ENCODE measurements at regions not wholly inside any gene's neighbourhood (a gene's known extent, or its start where the extent isn't known, plus 50 kb on each side); places are given as distances from the start of the nearest gene placed in this dataset.

DNA sequence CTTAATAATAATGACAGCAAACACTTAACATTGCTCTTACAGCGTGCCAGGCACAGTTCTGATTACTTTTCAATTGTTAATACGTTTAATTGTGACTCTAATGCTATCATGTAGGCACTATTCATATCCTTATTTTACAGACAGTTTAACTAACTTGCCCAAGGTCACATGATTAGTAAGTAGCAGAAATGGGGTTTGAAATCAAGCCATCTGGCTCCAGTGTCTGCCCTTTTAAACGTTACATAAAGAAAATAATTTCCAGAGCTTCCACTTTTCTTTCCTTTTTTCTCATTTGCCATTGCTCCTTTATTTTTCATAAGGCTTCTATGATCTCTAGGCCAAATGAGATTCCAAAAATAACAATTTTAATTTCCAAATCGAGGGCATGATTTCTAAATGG, 50.6 kb upstream of the IKZF2 start:
- POLR2A ChIA-PET: no interaction called here

DNA sequence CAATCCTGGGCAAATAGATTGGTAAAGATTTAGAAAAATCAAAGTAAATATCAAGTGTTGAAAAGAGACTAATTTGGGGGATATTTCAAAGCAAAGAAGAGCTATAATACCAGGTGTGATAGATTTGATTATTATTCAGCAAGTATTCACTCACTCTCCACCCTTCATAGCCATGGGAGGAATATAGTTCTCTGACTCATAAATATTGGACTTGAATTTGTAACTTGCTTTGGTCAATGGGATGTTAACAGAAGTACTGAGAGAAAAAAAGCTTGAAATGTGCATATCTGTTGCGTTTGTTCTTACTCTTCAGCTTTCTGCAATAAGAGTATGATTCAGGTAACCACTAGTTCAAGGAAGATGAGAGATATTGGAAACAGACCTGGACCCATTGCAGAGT, 54.5 kb upstream of the IKZF2 start:
- POLR2A ChIA-PET: no interaction called here
- Histone ChIP-seq H3K4me3 (ENCODE audit: low read depth in 2 of 2, low read length in 2 of 2) (no peak overlapping the region), H3K4me1 (ENCODE audit: control insufficient read depth, insufficient read depth, low read length) (no peaks in the 10 kb centered on the region), H3K27ac (ENCODE audit: low read length) (no peak overlapping the region), H3K9me3 (ENCODE audit: control insufficient read depth, insufficient read depth, low read depth, low read length) (no peaks in the 10 kb centered on the region), H3K36me3 (ENCODE audit: control insufficient read depth, insufficient read depth, low read length) (no peaks in the 10 kb centered on the region), H3K27me3 (ENCODE audit: control insufficient read depth, insufficient read depth, low read length) (no peaks in the 10 kb centered on the region)
- intact Hi-C loops (cut with micrococcal nuclease; ENCODE audit: unreplicated experiment) (no loop called here), in situ Hi-C loops (cut with HindIII; ENCODE audit: low pct_unique_long_range_greater_than_20kb, low sequenced_read_pairs) (no loop called here)
- BruUV-seq (replicated peaks): no TSS peak
- TF ChIP-seq, protein P1, sequence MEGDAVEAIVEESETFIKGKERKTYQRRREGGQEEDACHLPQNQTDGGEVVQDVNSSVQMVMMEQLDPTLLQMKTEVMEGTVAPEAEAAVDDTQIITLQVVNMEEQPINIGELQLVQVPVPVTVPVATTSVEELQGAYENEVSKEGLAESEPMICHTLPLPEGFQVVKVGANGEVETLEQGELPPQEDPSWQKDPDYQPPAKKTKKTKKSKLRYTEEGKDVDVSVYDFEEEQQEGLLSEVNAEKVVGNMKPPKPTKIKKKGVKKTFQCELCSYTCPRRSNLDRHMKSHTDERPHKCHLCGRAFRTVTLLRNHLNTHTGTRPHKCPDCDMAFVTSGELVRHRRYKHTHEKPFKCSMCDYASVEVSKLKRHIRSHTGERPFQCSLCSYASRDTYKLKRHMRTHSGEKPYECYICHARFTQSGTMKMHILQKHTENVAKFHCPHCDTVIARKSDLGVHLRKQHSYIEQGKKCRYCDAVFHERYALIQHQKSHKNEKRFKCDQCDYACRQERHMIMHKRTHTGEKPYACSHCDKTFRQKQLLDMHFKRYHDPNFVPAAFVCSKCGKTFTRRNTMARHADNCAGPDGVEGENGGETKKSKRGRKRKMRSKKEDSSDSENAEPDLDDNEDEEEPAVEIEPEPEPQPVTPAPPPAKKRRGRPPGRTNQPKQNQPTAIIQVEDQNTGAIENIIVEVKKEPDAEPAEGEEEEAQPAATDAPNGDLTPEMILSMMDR (IDR thresholded peaks at IDR 0.05): no peak
- TF ChIP-seq POLR2AphosphoS5 (IDR thresholded peaks at IDR 0.05; ENCODE audit: low read depth, low read length) (no peak), SIN3A (IDR thresholded peaks at IDR 0.05; ENCODE audit: borderline replicate concordance, insufficient read depth, low read depth, low read length) (no peak), TCF7L2 (IDR thresholded peaks at IDR 0.05; ENCODE audit: low read depth, low read length) (no peak)
- TF ChIP-seq, protein P2, sequence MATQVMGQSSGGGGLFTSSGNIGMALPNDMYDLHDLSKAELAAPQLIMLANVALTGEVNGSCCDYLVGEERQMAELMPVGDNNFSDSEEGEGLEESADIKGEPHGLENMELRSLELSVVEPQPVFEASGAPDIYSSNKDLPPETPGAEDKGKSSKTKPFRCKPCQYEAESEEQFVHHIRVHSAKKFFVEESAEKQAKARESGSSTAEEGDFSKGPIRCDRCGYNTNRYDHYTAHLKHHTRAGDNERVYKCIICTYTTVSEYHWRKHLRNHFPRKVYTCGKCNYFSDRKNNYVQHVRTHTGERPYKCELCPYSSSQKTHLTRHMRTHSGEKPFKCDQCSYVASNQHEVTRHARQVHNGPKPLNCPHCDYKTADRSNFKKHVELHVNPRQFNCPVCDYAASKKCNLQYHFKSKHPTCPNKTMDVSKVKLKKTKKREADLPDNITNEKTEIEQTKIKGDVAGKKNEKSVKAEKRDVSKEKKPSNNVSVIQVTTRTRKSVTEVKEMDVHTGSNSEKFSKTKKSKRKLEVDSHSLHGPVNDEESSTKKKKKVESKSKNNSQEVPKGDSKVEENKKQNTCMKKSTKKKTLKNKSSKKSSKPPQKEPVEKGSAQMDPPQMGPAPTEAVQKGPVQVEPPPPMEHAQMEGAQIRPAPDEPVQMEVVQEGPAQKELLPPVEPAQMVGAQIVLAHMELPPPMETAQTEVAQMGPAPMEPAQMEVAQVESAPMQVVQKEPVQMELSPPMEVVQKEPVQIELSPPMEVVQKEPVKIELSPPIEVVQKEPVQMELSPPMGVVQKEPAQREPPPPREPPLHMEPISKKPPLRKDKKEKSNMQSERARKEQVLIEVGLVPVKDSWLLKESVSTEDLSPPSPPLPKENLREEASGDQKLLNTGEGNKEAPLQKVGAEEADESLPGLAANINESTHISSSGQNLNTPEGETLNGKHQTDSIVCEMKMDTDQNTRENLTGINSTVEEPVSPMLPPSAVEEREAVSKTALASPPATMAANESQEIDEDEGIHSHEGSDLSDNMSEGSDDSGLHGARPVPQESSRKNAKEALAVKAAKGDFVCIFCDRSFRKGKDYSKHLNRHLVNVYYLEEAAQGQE (IDR thresholded peaks at IDR 0.05; ENCODE audit: insufficient read depth in 1 of 2, low read depth in 2 of 2, low read length in 1 of 2): no peak
- CTCF ChIA-PET: no interaction called here
- ATAC-seq: no peak
- no peak for DNase-seq (ENCODE audit: low read depth, low spot score)

More for the DNA sequence above, 50.6 kb upstream of the IKZF2 start:
- in situ Hi-C loops (cut with HindIII; ENCODE audit: low pct_unique_long_range_greater_than_20kb, low sequenced_read_pairs) (no loop called here), intact Hi-C loops (cut with micrococcal nuclease; ENCODE audit: unreplicated experiment) (no loop called here)
- BruUV-seq (replicated peaks): no TSS peak
- DNase-seq (ENCODE audit: low read depth, low spot score): no peak
- Histone ChIP-seq H3K36me3 (ENCODE audit: control insufficient read depth, insufficient read depth, low read length) (no peaks in the 10 kb centered on the region), H3K9me3 (ENCODE audit: control insufficient read depth, insufficient read depth, low read depth, low read length) (no peaks in the 10 kb centered on the region), H3K4me3 (ENCODE audit: low read depth in 2 of 2, low read length in 2 of 2) (no peak overlapping the region), H3K27me3 (ENCODE audit: control insufficient read depth, insufficient read depth, low read length) (no peaks in the 10 kb centered on the region), H3K4me1 (ENCODE audit: control insufficient read depth, insufficient read depth, low read length) (no peaks in the 10 kb centered on the region), H3K27ac (ENCODE audit: low read length) (no peak overlapping the region)
- CTCF ChIA-PET: no interaction called here
- TF ChIP-seq SIN3A (IDR thresholded peaks at IDR 0.05; ENCODE audit: borderline replicate concordance, insufficient read depth, low read depth, low read length) (no peak), TCF7L2 (IDR thresholded peaks at IDR 0.05; ENCODE audit: low read depth, low read length) (no peak), POLR2AphosphoS5 (IDR thresholded peaks at IDR 0.05; ENCODE audit: low read depth, low read length) (no peak)
- TF ChIP-seq, protein P1 (IDR thresholded peaks at IDR 0.05): no peak
- TF ChIP-seq, protein P2 (IDR thresholded peaks at IDR 0.05; ENCODE audit: insufficient read depth in 1 of 2, low read depth in 2 of 2, low read length in 1 of 2): no peak
- no peak for ATAC-seq

Measured in Panc1 (cell line).